Activated CD4-positive, alpha-beta T cell treated with anti-CD3 and anti-CD28 coated beads for 4 hours (primary cell): ENCODE measurements at regions not wholly inside any gene's neighbourhood (a gene's known extent, or its start where the extent isn't known, plus 50 kb on each side); places are given as distances from the start of the nearest gene placed in this dataset.

Experiments used
- DNase-seq, 2 donors: peaks; one replicate each; pipeline ENCODE4 v3.0.0-alpha.2; 2020

GRCh38 chr11:129324533-129325175, 51.0 kb upstream of the BARX2 start:
- no peak for DNase-seq

- DNase-seq = no peak
These were observed 51.6 kb upstream of the BARX2 start for GRCh38 chr11:129323896-129324502.

- no peak for DNase-seq
These were observed 52.7 kb upstream of the BARX2 start for GRCh38 chr11:129322941-129323340.

GRCh38 chr11:129321076-129321475, 54.6 kb upstream of the BARX2 start:
- DNase-seq = no peak

- no peak for DNase-seq
These were observed 55.2 kb upstream of the BARX2 start for GRCh38 chr11:129320494-129320893.

- DNase-seq = no peak
These were observed 55.9 kb upstream of the BARX2 start for GRCh38 chr11:129319751-129320150.

GRCh38 chr11:129319201-129319600, 56.4 kb upstream of the BARX2 start:
- no peak for DNase-seq

- DNase-seq = no peak
These were observed 58.1 kb upstream of the BARX2 start for GRCh38 chr11:129317571-129317970.

GRCh38 chr11:129316781-129317180, 58.9 kb upstream of the BARX2 start:
- DNase-seq = no peak

GRCh38 chr11:129315781-129316579, 59.7 kb upstream of the BARX2 start:
- DNase-seq = no peak

- DNase-seq = no peak
These were observed 61.3 kb upstream of the BARX2 start for GRCh38 chr11:129314371-129314770.

GRCh38 chr11:129313541-129314297, 61.9 kb upstream of the BARX2 start:
- no peak for DNase-seq

GRCh38 chr11:129312730-129313503, 62.7 kb upstream of the BARX2 start:
- DNase-seq = no peak

- no peak for DNase-seq
These were observed 67.3 kb upstream of the BARX2 start for GRCh38 chr11:129308241-129308865.

GRCh38 chr11:129307162-129307561, 68.5 kb upstream of the BARX2 start:
- no peak for DNase-seq

GRCh38 chr11:129302386-129303101, 73.1 kb upstream of the BARX2 start:
- DNase-seq = no peak

- no peak for DNase-seq
These were observed 75.5 kb upstream of the BARX2 start for GRCh38 chr11:129300099-129300498.

- no peak for DNase-seq
These were observed 76.7 kb upstream of the BARX2 start for GRCh38 chr11:129298988-129299387.

- no peak for DNase-seq
These were observed 79.9 kb upstream of the BARX2 start for GRCh38 chr11:129295746-129296145.

- DNase-seq = no peak
These were observed 82.9 kb upstream of the BARX2 start for GRCh38 chr11:129292771-129293170.

GRCh38 chr11:129292092-129292491, 83.6 kb upstream of the BARX2 start:
- DNase-seq = no peak
